ENCODE measurements at regions not wholly inside any gene's neighbourhood (a gene's known extent, or its start where the extent isn't known, plus 50 kb on each side); places are given as distances from the start of the nearest gene placed in this dataset.

GRCh38 chr4:86531440-86531839, 62.7 kb upstream of the PTPN13 start:
- no peak for DNase-seq

GRCh38 chr4:86532851-86533250, 61.3 kb upstream of the PTPN13 start:
- DNase-seq: no peak

GRCh38 chr4:86536151-86536550, 58.0 kb upstream of the PTPN13 start:
- no peak for DNase-seq

- no peak for DNase-seq
Measured at GRCh38 chr4:86542319-86543027, 51.6 kb upstream of the PTPN13 start.

GRCh38 chr4:86543080-86543479, 51.0 kb upstream of the PTPN13 start:
- no peak for DNase-seq

GRCh38 chr4:86543560-86544309, 50.4 kb upstream of the PTPN13 start:
- no peak for DNase-seq

- no peak for DNase-seq
Measured at GRCh38 chr4:86544310-86544966, 49.7 kb upstream of the PTPN13 start.

All from GF-D8 (cell line).